HS-5 (cell line): ENCODE measurements at regions not wholly inside any gene's neighbourhood (a gene's known extent, or its start where the extent isn't known, plus 50 kb on each side); places are given as distances from the start of the nearest gene placed in this dataset.
"Not testable (repeated sequence)": the region's sequence is repeated elsewhere in the genome, so short reads cannot be mapped to it uniquely, and the experiment has no call there.

Source experiments
- DNase-seq: peaks from one replicate; pipeline ENCODE4 v3.0.0-alpha.2; 2012; ENCODE audit warnings: low read depth

DNA sequence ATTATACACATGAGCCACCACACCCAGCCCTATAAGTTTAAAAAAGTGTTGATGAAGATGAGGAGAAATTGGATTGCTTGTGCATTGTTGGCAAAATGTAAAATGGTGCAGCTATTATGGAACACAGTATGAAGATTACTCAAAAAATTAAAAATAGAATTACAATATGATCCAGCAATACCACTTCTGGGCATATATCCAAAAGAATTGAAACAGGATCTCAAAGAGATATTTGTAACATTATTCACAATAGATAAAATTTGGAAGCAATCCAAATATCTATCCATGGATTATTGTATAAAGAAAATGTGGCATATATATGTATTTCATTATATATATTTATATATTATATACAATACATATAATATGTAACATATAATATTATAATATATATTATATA lies 515.6 kb upstream of the GNPDA2 start:
- DNase-seq = peak; percentile 18

DNA sequence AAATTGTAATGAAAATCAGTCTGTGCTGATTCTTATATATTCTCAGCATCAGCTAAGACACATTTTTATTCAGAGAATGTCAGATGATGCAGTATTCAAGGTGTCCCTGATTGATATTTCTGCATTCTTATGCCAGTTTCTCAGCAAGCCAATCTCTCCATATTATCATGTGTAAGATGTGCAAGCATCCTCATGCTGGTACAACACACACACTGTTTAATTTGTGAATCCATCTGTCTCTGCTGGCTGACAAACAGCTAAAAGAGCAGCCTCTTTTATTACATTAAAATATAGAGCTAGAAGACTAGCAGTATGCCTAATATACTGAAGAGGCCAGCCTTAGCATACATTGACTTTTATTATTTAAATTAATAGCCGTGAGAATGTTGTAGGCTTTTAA lies 502.9 kb upstream of the GNPDA2 start:
- DNase-seq = no peak

- no peak for DNase-seq
Observed at GRCh38 chr4:45215976-45216542, 489.7 kb upstream of the GNPDA2 start.

DNA sequence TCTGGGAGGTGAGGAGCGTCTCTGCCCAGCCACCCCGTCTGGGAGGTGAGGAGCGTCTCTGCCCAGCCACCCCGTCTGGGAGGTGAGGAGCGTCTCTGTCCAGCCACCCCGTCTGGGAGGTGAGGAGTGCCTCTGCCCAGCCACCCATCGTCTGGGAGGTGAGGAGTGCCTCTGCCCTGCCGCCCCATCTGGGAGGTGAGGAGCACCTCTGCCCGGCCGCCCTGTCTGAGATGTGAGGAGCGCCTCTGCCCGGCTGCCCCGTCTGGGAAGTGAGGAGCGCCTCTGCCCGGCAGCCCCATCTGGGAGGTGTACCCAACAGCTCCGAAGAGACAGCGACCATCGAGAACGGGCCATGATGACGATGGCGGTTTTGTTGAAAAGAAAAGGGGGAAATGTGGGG lies 482.1 kb upstream of the GNPDA2 start:
- DNase-seq = not testable (repeated sequence)

DNA sequence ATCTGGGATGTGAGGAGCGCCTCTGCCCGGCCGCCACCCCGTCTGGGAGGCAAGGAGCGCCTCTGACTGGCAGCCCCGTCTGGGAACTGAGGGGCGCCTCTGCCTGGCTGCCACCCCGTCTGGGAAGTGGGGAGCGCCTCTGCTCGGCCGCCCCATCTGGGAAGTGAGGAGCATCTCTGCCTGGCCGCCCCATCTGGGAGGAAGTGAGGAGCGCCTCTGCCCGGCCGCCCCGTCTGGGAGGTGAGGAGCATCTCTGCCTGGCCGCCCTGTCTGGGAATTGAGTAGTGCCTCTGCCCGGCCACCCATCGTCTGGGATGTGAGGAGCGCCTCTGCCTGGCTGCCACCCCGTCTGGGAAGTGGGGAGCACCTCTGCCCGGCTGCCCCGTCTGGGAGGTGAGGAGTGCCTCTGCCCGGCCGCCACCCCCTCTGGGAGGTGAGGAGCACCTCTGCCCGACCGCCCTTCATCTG lies 481.5 kb upstream of the GNPDA2 start:
- not testable (repeated sequence) for DNase-seq

DNA sequence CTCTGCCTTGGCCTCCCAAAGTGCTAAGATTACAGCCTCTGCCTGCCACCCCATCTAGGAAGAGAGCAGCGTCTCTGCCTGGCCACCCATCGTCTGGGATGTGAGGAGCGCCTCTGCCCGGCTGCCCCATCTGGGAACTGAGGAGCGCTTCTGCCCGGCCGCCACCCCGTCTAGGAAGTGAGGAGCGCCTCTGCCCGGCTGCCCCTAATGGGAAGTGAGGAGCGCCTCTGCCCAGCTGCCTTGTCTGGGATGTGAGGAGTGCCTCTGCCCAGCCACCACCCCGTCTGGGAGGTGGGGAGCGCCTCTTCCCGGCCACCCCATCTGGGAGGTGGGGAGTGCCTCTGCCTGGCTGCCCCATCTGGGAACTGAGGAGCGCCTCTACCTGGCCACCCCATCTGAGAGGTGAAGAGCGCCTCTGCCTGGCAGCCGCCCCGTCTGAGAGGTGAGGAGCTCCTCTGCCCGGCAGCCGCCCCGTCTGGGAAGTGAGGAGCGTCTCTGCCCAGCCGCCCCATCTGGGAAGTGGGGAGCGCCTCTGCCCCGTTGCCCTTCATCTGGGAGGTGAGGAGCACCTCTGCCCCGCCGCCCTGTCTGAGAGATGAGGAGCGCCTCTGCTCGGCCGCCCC lies 481.0 kb upstream of the GNPDA2 start:
- DNase-seq = not testable (repeated sequence)

DNA sequence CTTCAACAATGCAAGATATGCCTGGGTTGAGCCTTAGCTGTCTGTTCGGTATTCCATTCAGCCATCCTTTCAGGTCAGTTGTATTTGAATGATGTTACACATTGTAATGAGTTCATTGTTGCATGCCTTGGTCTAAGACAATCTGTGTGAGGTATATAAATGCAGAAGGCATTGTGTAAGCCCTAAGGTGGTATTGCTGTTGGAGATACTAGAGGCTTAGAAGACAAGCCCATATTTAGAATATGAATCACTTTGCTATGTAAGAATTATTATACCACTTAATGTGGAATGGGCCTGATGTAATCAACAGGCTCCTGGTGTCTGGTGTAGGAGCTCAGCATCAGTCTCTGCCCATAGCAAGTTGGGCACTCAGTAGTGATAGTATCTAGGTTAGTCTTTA lies 473.4 kb upstream of the GNPDA2 start:
- no peak for DNase-seq

DNA sequence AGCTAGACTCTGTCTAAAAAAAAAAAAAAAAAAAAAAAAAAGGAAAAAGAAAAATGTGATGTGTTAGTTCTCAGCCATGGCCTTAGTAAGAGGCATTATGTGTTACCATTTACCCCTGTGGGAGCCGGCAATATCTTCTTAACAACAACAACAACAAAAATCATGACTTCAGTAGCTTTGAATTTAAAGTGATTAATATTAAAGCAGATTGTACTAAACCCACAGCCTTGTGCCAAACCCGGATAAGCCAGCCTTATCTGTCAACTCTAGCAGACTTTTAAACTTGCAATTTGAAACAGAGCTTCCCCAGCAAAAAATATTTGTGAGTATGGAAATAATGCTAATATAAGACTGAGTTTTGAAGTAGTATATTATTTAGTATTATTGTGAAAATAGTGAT lies 462.1 kb upstream of the GNPDA2 start:
- no peak for DNase-seq

- DNase-seq = no peak
Observed at GRCh38 chr4:45186249-45186648, 459.9 kb upstream of the GNPDA2 start.

DNA sequence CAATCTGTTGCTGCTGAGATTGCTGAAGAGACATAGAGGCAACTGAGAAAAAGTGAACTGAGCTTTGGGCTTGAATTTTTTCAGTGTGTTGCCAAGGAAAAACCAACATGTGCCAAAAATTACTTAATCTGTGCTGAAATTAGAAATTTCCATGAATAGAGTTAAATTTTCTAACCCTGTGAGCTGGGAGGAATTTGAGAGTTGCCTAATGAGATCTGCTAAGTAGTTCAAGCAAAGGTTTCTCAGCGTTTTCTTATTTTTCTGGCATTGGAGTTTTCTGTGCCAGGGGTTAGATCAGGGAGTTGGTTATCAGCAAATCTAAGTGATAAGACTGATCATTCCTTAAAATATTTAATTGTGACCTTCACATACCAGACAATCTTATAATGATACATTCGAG lies 457.5 kb upstream of the GNPDA2 start:
- DNase-seq = no peak

- DNase-seq = no peak
Observed at GRCh38 chr4:45172636-45173035, 446.3 kb upstream of the GNPDA2 start.

DNA sequence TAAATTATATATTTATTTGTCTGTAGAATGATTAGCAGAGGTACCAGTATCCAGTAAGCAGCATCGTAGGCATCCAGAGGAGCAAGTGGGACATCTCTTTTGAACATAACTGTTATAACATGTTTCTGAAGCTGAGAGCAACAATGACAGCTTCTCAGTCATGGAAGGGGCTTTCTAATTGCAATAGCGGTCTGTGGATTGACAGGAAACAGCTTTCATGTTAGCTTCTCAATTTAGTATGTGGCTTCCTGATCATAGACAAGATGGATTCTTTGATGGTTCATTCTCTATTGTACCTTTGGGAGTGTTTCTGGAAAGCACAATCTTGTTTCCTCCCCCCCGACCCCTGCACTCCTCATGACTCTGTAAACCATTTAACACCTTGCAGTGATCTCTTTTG lies 434.6 kb upstream of the GNPDA2 start:
- DNase-seq = no peak

GRCh38 chr4:45155081-45155777 lies 428.9 kb upstream of the GNPDA2 start:
- peak; percentile 53 for DNase-seq

- peak; percentile 19 for DNase-seq
Observed at GRCh38 chr4:45147866-45148265, 421.5 kb upstream of the GNPDA2 start.

DNA sequence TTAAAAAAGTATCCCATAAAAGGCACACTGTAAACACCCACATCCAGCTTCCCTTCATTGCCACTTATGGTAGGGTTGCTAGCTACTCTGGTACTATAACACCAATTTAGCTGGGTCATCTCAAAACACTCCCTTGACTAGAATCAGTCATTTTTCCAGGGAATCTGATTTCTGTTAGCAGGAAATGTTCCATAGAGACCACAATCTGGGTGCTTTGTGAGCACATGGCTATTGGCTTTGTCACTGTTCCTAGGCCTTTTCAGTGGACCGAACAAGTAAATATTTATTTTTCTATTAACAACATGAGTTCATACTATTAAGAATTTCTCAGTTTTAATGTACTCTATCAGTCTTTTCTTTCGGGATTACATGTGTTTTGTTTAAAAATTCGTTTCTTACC lies 404.7 kb upstream of the GNPDA2 start:
- no peak for DNase-seq

- DNase-seq = no peak
Observed at GRCh38 chr4:45122406-45122805, 396.1 kb upstream of the GNPDA2 start.

DNA sequence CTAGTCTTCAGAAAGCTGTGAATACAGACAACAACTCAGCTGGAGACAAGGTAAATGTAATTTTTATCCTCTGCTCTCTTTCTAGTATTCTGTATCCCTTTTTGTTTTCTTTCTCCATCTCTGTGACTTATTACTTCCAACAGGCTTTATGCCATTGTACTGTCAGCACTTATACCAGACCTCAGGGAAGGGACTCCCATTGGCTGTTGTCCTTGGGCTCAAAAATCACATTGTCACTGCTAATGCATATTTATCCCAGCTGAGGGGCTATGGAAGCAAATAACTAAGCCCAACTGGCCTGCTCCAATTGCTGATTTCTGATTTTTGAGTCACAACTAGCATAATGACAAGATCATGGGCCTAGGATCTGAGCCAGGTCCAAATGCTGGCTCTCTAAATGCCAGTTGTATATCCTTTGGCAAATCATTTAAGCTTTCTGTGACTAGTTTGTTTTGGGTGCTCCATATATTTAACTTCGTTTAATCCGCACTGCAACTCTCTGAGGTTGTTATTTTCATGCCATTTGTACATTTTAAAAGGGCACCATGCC lies 395.1 kb upstream of the GNPDA2 start:
- DNase-seq = no peak

DNA sequence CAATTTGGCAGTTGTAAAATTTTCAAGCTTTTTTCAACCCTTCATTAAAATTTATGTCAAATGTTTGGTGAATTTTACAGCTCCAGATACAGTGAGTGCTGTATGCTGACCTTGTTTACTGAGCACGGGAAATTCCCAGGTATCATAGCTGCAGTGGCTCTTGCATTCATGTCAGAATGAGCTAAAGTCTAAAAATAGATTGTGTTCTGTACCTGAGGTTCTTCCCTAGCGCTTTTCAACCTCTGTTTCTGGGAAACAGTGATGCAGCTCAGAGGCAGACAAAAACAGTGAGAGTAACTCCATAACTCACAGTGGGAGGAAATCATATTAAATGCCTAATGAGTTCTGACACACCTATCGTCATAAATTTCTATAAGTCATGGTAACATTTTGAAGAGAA lies 393.8 kb upstream of the GNPDA2 start:
- DNase-seq = no peak

- DNase-seq = no peak
Observed at GRCh38 chr4:45119376-45119775, 393.0 kb upstream of the GNPDA2 start.

DNA sequence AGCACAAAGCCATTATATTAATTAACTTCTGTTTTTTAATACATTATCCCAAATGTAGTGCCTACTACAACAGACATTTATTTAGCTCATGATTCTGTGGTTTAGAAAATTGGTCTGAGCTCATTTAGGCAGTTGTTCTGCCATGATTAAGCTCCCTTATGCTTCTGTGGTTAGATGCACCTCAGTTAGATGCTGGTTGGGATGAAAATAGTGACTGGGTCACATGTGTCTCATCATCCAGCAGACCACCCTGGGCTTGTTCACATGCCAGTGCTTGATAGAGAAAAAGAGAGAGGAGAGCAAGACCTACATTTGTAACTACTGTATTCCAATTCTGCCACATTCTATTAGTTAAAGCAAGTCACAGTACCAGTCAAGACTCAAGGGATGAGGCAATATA lies 376.4 kb upstream of the GNPDA2 start:
- no peak for DNase-seq

DNA sequence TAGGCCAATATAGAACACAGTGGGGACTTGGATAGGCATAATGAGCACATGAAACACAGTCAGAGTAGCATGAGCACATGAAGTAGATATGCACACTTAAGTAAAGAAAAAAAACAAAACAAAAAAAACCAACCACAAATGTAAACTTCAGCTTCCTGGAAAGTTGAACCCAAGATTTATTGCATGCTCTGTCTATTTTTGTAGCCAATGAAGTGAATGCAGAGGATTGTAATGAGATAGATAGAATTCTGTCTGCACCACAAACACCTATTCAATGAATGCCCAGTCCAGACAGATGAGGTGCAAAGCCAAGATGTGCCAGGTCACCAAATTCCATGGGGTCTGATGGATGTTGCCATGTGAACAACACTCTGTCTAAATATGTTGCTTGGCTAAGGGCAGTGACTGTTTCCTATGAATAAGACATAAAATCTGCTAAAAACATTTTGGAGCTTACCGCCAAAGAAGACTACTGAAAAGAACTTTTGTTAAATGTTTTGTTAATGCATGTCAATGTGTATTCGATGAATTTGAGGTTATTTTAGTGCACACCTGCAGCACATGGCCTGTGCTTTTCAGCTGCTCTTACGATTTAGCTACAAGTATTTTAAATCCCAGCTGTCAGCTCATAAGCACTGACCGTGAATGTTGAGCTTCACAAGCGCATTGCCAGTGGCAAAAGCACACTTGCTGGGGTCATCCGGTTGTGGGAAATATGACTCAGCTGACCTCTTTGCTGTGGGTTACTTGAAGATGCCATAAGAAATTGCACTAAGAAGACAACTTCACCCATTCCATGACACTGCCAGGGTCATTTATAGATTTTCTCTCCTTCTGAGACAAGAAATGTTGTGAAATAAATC lies 374.8 kb upstream of the GNPDA2 start:
- DNase-seq = no peak

GRCh38 chr4:45099471-45099870 lies 373.1 kb upstream of the GNPDA2 start:
- DNase-seq = no peak
